Large intestine (tissue), 3 donors: ENCODE measurements at regions not wholly inside any gene's neighbourhood (a gene's known extent, or its start where the extent isn't known, plus 50 kb on each side); places are given as distances from the start of the nearest gene placed in this dataset.

ENCODE experiments used
- DNase-seq, 2 donors: peaks; one replicate each; pipeline versions ENCODE4 v3.0.0 to v3.0.0-alpha.2; 2013
- H3K27ac ChIP-seq: one replicate; pipeline ENCODE4 v1.5.1; 2013; ENCODE audit warnings: low read length
- H3K27me3 ChIP-seq: 2 replicates; pipeline ENCODE4 v1.6.1; 2013; ENCODE audit warnings: low read length; ENCODE audit not compliant: control insufficient read depth, insufficient read depth
- H3K36me3 ChIP-seq: 2 replicates; pipeline ENCODE4 v1.6.1; 2013; ENCODE audit warnings: low read length; ENCODE audit not compliant: control insufficient read depth, insufficient read depth
- H3K4me1 ChIP-seq: one replicate; pipeline ENCODE4 v1.6.1; 2013; ENCODE audit warnings: low read length; ENCODE audit not compliant: control insufficient read depth, insufficient read depth
- H3K4me3 ChIP-seq: one replicate; pipeline ENCODE4 v1.5.1; 2013; ENCODE audit warnings: low read length
- H3K9me3 ChIP-seq: one replicate; pipeline ENCODE4 v1.6.1; 2013; ENCODE audit warnings: mild to moderate bottlenecking, low read depth, low read length, moderate library complexity; ENCODE audit not compliant: control insufficient read depth
- WGBS: methylation state at CpG from one replicate; pipeline ENCODE4 v1.1.5; 2013; ENCODE audit warnings: low lambda C conversion rate; ENCODE audit not compliant: insufficient coverage; 5-methylcytosine and 5-hydroxymethylcytosine counted together

GRCh38 chr10:10421071-10421470 lies 596.6 kb upstream of the CELF2 start:
- Histone ChIP-seq H3K36me3 (no peaks in the 10 kb centered on the region), H3K27me3 (no peaks in the 10 kb centered on the region), H3K9me3 (no peaks in the 10 kb centered on the region), H3K4me1 (no peaks in the 10 kb centered on the region), H3K27ac (no peak overlapping the region), H3K4me3 (no peak overlapping the region)
- DNase-seq = no peak
- WGBS = 44% methylated on average over 2 of the region's 5 CpGs

- no peak overlapping the region for H3K4me3 ChIP-seq
- no peaks in the 10 kb centered on the region for H3K36me3 ChIP-seq
- H3K27me3 ChIP-seq = no peaks in the 10 kb centered on the region
- no peak overlapping the region for H3K27ac ChIP-seq
- no CpG with 5 or more reads among the region's 5 CpGs for WGBS
- no peak for DNase-seq
- no peaks in the 10 kb centered on the region for H3K9me3 ChIP-seq
- no peaks in the 10 kb centered on the region for H3K4me1 ChIP-seq
Observed at GRCh38 chr10:10431422-10432066, 586.1 kb upstream of the CELF2 start.

- Histone ChIP-seq H3K27ac (no peak overlapping the region), H3K27me3 (no peaks in the 10 kb centered on the region), H3K36me3 (no peaks in the 10 kb centered on the region), H3K4me3 (no peak overlapping the region), H3K4me1 (no peaks in the 10 kb centered on the region), H3K9me3 (no peaks in the 10 kb centered on the region)
- DNase-seq = no peak
- 67% methylated on average over 3 of the region's 9 CpGs for WGBS
Observed at GRCh38 chr10:10432296-10433035, 585.2 kb upstream of the CELF2 start.

GRCh38 chr10:10434312-10434711 lies 583.4 kb upstream of the CELF2 start:
- no peaks in the 10 kb centered on the region for H3K27me3 ChIP-seq
- no peaks in the 10 kb centered on the region for H3K4me1 ChIP-seq
- H3K9me3 ChIP-seq = no peaks in the 10 kb centered on the region
- DNase-seq = no peak
- no peaks in the 10 kb centered on the region for H3K36me3 ChIP-seq
- no peak overlapping the region for H3K27ac ChIP-seq
- WGBS = 100% methylated on average over 2 of the region's 4 CpGs
- no peak overlapping the region for H3K4me3 ChIP-seq

GRCh38 chr10:10437886-10438285 lies 579.8 kb upstream of the CELF2 start:
- WGBS = 72% methylated on average over 2 of the region's 4 CpGs

GRCh38 chr10:10438335-10439100 lies 579.2 kb upstream of the CELF2 start:
- Histone ChIP-seq H3K4me3 (no peak overlapping the region), H3K9me3 (no peaks in the 10 kb centered on the region), H3K27me3 (no peaks in the 10 kb centered on the region), H3K4me1 (no peaks in the 10 kb centered on the region), H3K36me3 (no peaks in the 10 kb centered on the region), H3K27ac (no peak overlapping the region)
- no peak for DNase-seq
- 86% methylated on average over 1 of the region's 1 CpG for WGBS

More at GRCh38 chr10:10437886-10438285, 579.8 kb upstream of the CELF2 start:
- H3K27ac ChIP-seq = no peak overlapping the region
- DNase-seq = no peak
- H3K4me1 ChIP-seq = no peaks in the 10 kb centered on the region
- H3K36me3 ChIP-seq = no peaks in the 10 kb centered on the region
- no peak overlapping the region for H3K4me3 ChIP-seq
- H3K27me3 ChIP-seq = no peaks in the 10 kb centered on the region
- H3K9me3 ChIP-seq = no peaks in the 10 kb centered on the region

- Histone ChIP-seq H3K27me3 (no peaks in the 10 kb centered on the region), H3K27ac (no peak overlapping the region)
- 100% methylated on average over 1 of the region's 2 CpGs for WGBS
Observed at GRCh38 chr10:10456856-10457255, 560.8 kb upstream of the CELF2 start.

GRCh38 chr10:10460451-10460850 lies 557.2 kb upstream of the CELF2 start:
- H3K4me1 ChIP-seq = no peaks in the 10 kb centered on the region
- H3K36me3 ChIP-seq = no peaks in the 10 kb centered on the region
- no peaks in the 10 kb centered on the region for H3K9me3 ChIP-seq
- peaks cover 2% of the 10 kb centered on the region for H3K27me3 ChIP-seq
- no CpG with 5 or more reads among the region's 1 CpG for WGBS
- no peak overlapping the region for H3K4me3 ChIP-seq
- no peak overlapping the region for H3K27ac ChIP-seq
- no peak for DNase-seq

More at GRCh38 chr10:10456856-10457255, 560.8 kb upstream of the CELF2 start:
- no peak overlapping the region for H3K4me3 ChIP-seq
- no peak for DNase-seq
- H3K36me3 ChIP-seq = no peaks in the 10 kb centered on the region
- H3K4me1 ChIP-seq = no peaks in the 10 kb centered on the region
- no peaks in the 10 kb centered on the region for H3K9me3 ChIP-seq

- H3K27ac ChIP-seq = no peak overlapping the region
- peaks cover 2% of the 10 kb centered on the region for H3K27me3 ChIP-seq
- H3K4me1 ChIP-seq = no peaks in the 10 kb centered on the region
- no peaks in the 10 kb centered on the region for H3K9me3 ChIP-seq
- no peak for DNase-seq
- H3K36me3 ChIP-seq = no peaks in the 10 kb centered on the region
- no peak overlapping the region for H3K4me3 ChIP-seq
- 52% methylated on average over 7 of the region's 16 CpGs for WGBS
Observed at GRCh38 chr10:10462151-10462941, 555.3 kb upstream of the CELF2 start.

- no peaks in the 10 kb centered on the region for H3K9me3 ChIP-seq
- DNase-seq = no peak
- WGBS = 100% methylated on average over 1 of the region's 1 CpG
Observed at GRCh38 chr10:10471758-10472157, 545.9 kb upstream of the CELF2 start.

More at GRCh38 chr10:10471758-10472157, 545.9 kb upstream of the CELF2 start:
- H3K4me1 ChIP-seq = no peaks in the 10 kb centered on the region
- no peaks in the 10 kb centered on the region for H3K27me3 ChIP-seq
- no peak overlapping the region for H3K4me3 ChIP-seq
- no peaks in the 10 kb centered on the region for H3K36me3 ChIP-seq
- no peak overlapping the region for H3K27ac ChIP-seq
